Adrenal gland (tissue), 5 donors: ENCODE measurements at regions not wholly inside any gene's neighbourhood (a gene's known extent, or its start where the extent isn't known, plus 50 kb on each side); places are given as distances from the start of the nearest gene placed in this dataset.
"Not testable (repeated sequence)": the region's sequence is repeated elsewhere in the genome, so short reads cannot be mapped to it uniquely, and the experiment has no call there.

ENCODE experiments used
- CTCF ChIP-seq, 6 experiments: fragments of 450-650 bp in 4 of 6; fragments of 200-600 bp in 2 of 6; sonication (generic) in 1 of 6; IDR thresholded peaks; 1 replicate in 5 of 6; 2 replicates in 1 of 6; pipeline versions ENCODE4 v1.5.1 to v1.8.0; 2016 to 2021; ENCODE audit warnings: antibody characterized with exemption in 6 of 6, mild to moderate bottlenecking in 2 of 6, moderate library complexity in 1 of 6
- POLR2A ChIP-seq, 2 donors: fragments of 450-650 bp; IDR thresholded peaks; one replicate each; pipeline ENCODE4 v1.6.1; 2017; ENCODE audit warnings: antibody characterized with exemption in 2 of 2, mild to moderate bottlenecking in 2 of 2, moderate library complexity in 1 of 2
- donor health status: DM: no; HTN: no; CAD: no.

- not testable (repeated sequence) for TF ChIP-seq CTCF, POLR2A (IDR thresholded peaks at IDR 0.05)
Measured at GRCh38 chr22:40108926-40109325, 68.8 kb upstream of the TNRC6B start.
